ENCODE measurements at regions not wholly inside any gene's neighbourhood (a gene's known extent, or its start where the extent isn't known, plus 50 kb on each side); places are given as distances from the start of the nearest gene placed in this dataset.

DNA sequence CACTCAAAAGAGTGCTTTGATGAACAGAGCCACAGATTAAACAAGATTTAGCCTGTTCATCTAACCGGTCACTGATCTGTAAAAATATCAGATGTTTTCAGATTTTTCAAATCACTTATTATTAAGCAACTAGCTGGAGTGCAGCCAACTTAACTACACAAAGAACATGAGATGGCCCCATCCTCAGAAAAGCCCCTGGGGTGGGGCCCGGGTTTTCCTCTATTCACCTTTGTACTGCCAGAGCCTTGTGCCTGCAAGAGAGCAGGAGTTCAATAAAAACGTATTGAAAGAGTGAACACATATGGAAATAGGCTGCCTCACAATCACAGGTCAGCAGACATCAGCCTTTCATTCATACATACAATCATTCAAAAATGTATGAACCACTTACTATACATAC, 516.1 kb downstream of the OMA1 start:
- Histone ChIP-seq H3K27me3 (ENCODE audit: insufficient read depth, low read length) (no peaks in the 10 kb centered on the region), H3K4me3 (ENCODE audit: insufficient read depth, low read length) (no peak overlapping the region), H3K9me3 (ENCODE audit: low read depth, low read length) (peaks cover 3% of the 10 kb centered on the region), H3K36me3 (ENCODE audit: insufficient read depth, low read length) (no peaks in the 10 kb centered on the region), H3K79me2 (ENCODE audit: insufficient read depth, low read length) (no peaks in the 10 kb centered on the region), H3K27ac (ENCODE audit: low read depth, low read length) (no peak overlapping the region), H2AFZ (ENCODE audit: low read length) (no peak overlapping the region), H4K20me1 (ENCODE audit: insufficient read depth, low read length) (no peaks in the 10 kb centered on the region), H3K4me2 (ENCODE audit: insufficient read depth, low read length) (no peak overlapping the region), H3K4me1 (ENCODE audit: insufficient read depth, low read length) (no peaks in the 10 kb centered on the region)
- TF ChIP-seq, protein P1, sequence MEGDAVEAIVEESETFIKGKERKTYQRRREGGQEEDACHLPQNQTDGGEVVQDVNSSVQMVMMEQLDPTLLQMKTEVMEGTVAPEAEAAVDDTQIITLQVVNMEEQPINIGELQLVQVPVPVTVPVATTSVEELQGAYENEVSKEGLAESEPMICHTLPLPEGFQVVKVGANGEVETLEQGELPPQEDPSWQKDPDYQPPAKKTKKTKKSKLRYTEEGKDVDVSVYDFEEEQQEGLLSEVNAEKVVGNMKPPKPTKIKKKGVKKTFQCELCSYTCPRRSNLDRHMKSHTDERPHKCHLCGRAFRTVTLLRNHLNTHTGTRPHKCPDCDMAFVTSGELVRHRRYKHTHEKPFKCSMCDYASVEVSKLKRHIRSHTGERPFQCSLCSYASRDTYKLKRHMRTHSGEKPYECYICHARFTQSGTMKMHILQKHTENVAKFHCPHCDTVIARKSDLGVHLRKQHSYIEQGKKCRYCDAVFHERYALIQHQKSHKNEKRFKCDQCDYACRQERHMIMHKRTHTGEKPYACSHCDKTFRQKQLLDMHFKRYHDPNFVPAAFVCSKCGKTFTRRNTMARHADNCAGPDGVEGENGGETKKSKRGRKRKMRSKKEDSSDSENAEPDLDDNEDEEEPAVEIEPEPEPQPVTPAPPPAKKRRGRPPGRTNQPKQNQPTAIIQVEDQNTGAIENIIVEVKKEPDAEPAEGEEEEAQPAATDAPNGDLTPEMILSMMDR (IDR thresholded peaks at IDR 0.05; ENCODE audit: extremely low read depth, low read depth, low read length): no peak
- DNase-seq (ENCODE audit: insufficient read length, low spot score, missing footprints): no peak

DNA sequence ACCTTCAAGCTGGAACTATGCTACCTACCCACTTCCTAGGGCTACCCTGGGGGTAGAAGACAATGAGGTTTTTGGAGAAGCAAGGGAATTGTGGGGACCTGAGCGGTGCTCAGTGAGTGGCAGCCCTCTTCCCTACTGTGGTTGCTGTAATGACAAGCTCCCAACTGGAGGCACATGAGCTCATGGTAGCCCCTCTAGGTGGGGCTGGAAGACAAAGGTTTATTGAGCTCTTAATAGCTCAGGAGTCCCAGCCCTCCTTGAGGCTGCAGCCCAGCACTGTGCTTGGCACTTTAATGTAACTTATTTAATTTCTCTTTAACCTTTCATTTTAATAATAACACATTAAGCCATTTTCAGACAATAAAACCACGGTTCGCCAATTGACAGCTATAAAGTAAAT, 528.9 kb downstream of the OMA1 start:
- no peaks in the 10 kb centered on the region for H3K9me3 ChIP-seq (ENCODE audit: low read depth, low read length)
- no peaks in the 10 kb centered on the region for H3K27me3 ChIP-seq (ENCODE audit: insufficient read depth, low read length)
- H3K36me3 ChIP-seq (ENCODE audit: insufficient read depth, low read length): no peaks in the 10 kb centered on the region
- no peak overlapping the region for H3K27ac ChIP-seq (ENCODE audit: low read depth, low read length)
- DNase-seq (ENCODE audit: insufficient read length, low spot score, missing footprints): no peak
- TF ChIP-seq, protein P1 (IDR thresholded peaks at IDR 0.05; ENCODE audit: extremely low read depth, low read depth, low read length): no peak
- no peaks in the 10 kb centered on the region for H4K20me1 ChIP-seq (ENCODE audit: insufficient read depth, low read length)
- no peaks in the 10 kb centered on the region for H3K4me1 ChIP-seq (ENCODE audit: insufficient read depth, low read length)
- no peak overlapping the region for H3K4me2 ChIP-seq (ENCODE audit: insufficient read depth, low read length)
- no peaks in the 10 kb centered on the region for H3K79me2 ChIP-seq (ENCODE audit: insufficient read depth, low read length)
- H3K4me3 ChIP-seq (ENCODE audit: insufficient read depth, low read length): no peak overlapping the region
- H2AFZ ChIP-seq (ENCODE audit: low read length): no peak overlapping the region

DNA sequence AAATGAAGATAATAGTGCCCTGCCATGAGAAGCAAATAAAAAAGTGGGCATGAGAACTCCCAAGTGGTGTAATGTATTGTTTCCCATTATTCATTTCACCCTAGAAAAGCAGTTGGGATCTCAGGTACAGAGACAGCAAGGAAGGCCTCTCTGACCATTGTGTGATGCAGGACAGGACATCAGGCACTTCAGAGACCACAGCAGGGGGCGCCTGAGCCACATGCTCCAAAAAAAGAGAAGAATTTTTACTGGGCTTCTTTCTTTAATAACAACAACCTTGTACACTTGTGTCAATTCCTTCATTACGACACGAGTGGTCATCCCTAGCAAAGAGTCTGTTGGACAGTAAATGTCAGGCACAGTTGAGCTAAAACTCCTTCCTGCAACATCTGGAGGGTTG, 533.3 kb downstream of the OMA1 start:
- Histone ChIP-seq H3K27me3 (ENCODE audit: insufficient read depth, low read length) (no peaks in the 10 kb centered on the region), H3K4me2 (ENCODE audit: insufficient read depth, low read length) (no peak overlapping the region), H2AFZ (ENCODE audit: low read length) (no peak overlapping the region), H3K27ac (ENCODE audit: low read depth, low read length) (no peak overlapping the region), H3K4me3 (ENCODE audit: insufficient read depth, low read length) (no peak overlapping the region), H3K9me3 (ENCODE audit: low read depth, low read length) (no peaks in the 10 kb centered on the region), H3K4me1 (ENCODE audit: insufficient read depth, low read length) (no peaks in the 10 kb centered on the region), H4K20me1 (ENCODE audit: insufficient read depth, low read length) (no peaks in the 10 kb centered on the region), H3K36me3 (ENCODE audit: insufficient read depth, low read length) (no peaks in the 10 kb centered on the region), H3K79me2 (ENCODE audit: insufficient read depth, low read length) (no peaks in the 10 kb centered on the region)
- no peak for DNase-seq (ENCODE audit: insufficient read length, low spot score, missing footprints)
- TF ChIP-seq, protein P1 (IDR thresholded peaks at IDR 0.05; ENCODE audit: extremely low read depth, low read depth, low read length): no peak

DNA sequence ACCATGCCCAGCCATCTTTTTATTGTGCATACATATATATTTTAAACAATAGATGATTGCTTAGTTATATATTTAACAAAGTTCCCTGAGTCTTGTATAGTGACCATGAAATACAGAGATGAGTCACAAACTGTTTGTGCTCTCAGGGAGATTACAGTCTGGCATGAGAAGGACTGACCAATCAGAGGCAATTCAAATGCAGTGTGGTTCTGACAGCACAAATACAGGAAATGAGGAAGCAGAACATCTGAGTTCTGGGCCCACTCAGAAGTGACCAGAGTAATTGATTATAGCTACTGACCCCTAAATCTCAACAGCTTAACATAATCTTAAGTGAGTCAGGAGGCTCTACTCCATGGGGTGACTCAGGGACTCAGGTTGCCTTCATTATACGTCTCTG, 534.5 kb downstream of the OMA1 start:
- Histone ChIP-seq H4K20me1 (ENCODE audit: insufficient read depth, low read length) (no peaks in the 10 kb centered on the region), H3K4me1 (ENCODE audit: insufficient read depth, low read length) (no peaks in the 10 kb centered on the region), H3K36me3 (ENCODE audit: insufficient read depth, low read length) (no peaks in the 10 kb centered on the region), H3K4me2 (ENCODE audit: insufficient read depth, low read length) (no peak overlapping the region), H3K27ac (ENCODE audit: low read depth, low read length) (no peak overlapping the region), H3K27me3 (ENCODE audit: insufficient read depth, low read length) (no peaks in the 10 kb centered on the region), H2AFZ (ENCODE audit: low read length) (no peak overlapping the region), H3K79me2 (ENCODE audit: insufficient read depth, low read length) (no peaks in the 10 kb centered on the region), H3K9me3 (ENCODE audit: low read depth, low read length) (no peaks in the 10 kb centered on the region), H3K4me3 (ENCODE audit: insufficient read depth, low read length) (no peak overlapping the region)
- no peak for DNase-seq (ENCODE audit: insufficient read length, low spot score, missing footprints)
- TF ChIP-seq, protein P1 (IDR thresholded peaks at IDR 0.05; ENCODE audit: extremely low read depth, low read depth, low read length): no peak
